Coronary artery (tissue), 2 donors: ENCODE measurements at regions not wholly inside any gene's neighbourhood (a gene's known extent, or its start where the extent isn't known, plus 50 kb on each side); places are given as distances from the start of the nearest gene placed in this dataset.
A peak's percentile ranks its signal among the peaks of the same experiment; 100 is the strongest.

Source experiments
- DNase-seq: peaks from one replicate; pipeline ENCODE4 v3.0.0-alpha.2; 2017; ENCODE audit warnings: low spot score
- H3K27ac ChIP-seq, 2 donors: fragments of 200-600 bp; sonication (generic); one replicate each; pipeline ENCODE4 v1.5.1; 2016 to 2019
- H3K4me3 ChIP-seq: fragments of 200-600 bp; sonication (generic); 2 replicates; pipeline ENCODE4 v1.5.1; 2016; ENCODE audit warnings: mild to moderate bottlenecking, moderate library complexity
- CTCF ChIP-seq: fragments of 200-600 bp; sonication (generic); IDR thresholded peaks from one replicate; pipeline ENCODE4 v1.5.1; 2019; ENCODE audit warnings: antibody characterized with exemption

GRCh38 chr17:72342627-72343527 lies 222.1 kb downstream of the SOX9 start:
- TF ChIP-seq CTCF, result no peak
- no peak for DNase-seq
- Histone ChIP-seq H3K4me3 (peak overlapping the region; percentile 52), H3K27ac (peak overlapping the region in 1 of 2 donors; percentile 40)

GRCh38 chr17:72343911-72344310 lies 223.1 kb downstream of the SOX9 start:
- DNase-seq, result no peak
- TF ChIP-seq CTCF, result no peak
- H3K27ac ChIP-seq, result no peak overlapping the region

GRCh38 chr17:72344613-72345012 lies 223.8 kb downstream of the SOX9 start:
- no peak overlapping the region for H3K4me3 ChIP-seq
- no peak overlapping the region for H3K27ac ChIP-seq
- no peak for DNase-seq
- TF ChIP-seq CTCF, result no peak

More at GRCh38 chr17:72343911-72344310, 223.1 kb downstream of the SOX9 start:
- H3K4me3 ChIP-seq, result no peak overlapping the region

- no peak for TF ChIP-seq CTCF
- no peak overlapping the region for H3K4me3 ChIP-seq
- no peak for DNase-seq
- H3K27ac ChIP-seq, result no peak overlapping the region
These were observed 224.3 kb downstream of the SOX9 start for GRCh38 chr17:72345088-72345487.

- no peak for DNase-seq
- TF ChIP-seq CTCF, result no peak
- Histone ChIP-seq H3K4me3 (no peak overlapping the region), H3K27ac (no peak overlapping the region)
These were observed 224.7 kb downstream of the SOX9 start for GRCh38 chr17:72345536-72345935.

GRCh38 chr17:72346306-72346705 lies 225.5 kb downstream of the SOX9 start:
- Histone ChIP-seq H3K4me3 (no peak overlapping the region), H3K27ac (no peak overlapping the region)
- TF ChIP-seq CTCF, result no peak
- DNase-seq, result no peak

GRCh38 chr17:72349011-72349410 lies 228.2 kb downstream of the SOX9 start:
- Histone ChIP-seq H3K4me3 (no peak overlapping the region), H3K27ac (no peak overlapping the region)
- DNase-seq, result no peak
- TF ChIP-seq CTCF, result no peak
